ENCODE measurements at regions not wholly inside any gene's neighbourhood (a gene's known extent, or its start where the extent isn't known, plus 50 kb on each side); places are given as distances from the start of the nearest gene placed in this dataset.

DNA sequence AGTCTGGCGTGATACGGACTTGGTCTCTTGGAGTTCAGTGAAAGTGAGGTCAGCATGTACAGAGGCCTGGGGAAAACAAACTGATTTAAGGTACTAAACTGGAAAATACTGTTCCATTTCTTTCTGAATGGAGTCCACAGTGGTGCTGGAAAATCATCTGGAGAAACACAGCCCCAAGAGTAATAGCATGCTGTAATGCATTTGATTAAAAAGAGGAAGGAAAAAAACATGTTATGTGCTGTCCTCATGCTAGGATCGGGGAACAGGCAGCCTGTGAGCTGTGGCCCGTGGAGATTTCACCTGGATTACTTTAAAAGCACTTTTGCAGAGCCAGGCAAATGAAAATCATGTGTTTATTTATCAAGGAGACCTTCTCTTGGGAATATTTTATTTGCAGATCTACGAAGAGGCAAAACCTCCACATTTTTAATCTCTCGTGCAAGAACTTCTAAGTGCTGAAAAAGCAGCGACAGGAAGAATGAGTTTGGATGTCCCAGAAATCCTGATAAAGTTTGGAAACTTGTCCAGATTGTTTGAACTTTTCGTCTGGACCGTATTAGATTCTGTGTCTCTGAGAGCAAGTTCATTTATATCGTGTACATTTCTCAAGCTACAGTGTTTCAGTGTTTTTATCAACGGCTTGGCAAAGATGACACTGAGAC, 228.8 kb downstream of the GAS1 start:
- no peak for TF ChIP-seq CTCF (conservative IDR thresholded peaks at IDR 0.05; ENCODE audit: low read depth, low read length)
- no peak for TF ChIP-seq EZH2 (IDR thresholded peaks at IDR 0.05; ENCODE audit: low read length, unreplicated experiment)

Data from PC-3 (cell line).